ENCODE measurements at regions not wholly inside any gene's neighbourhood (a gene's known extent, or its start where the extent isn't known, plus 50 kb on each side); places are given as distances from the start of the nearest gene placed in this dataset.
"Not testable (repeated sequence)": the region's sequence is repeated elsewhere in the genome, so short reads cannot be mapped to it uniquely, and the experiment has no call there.

DNA sequence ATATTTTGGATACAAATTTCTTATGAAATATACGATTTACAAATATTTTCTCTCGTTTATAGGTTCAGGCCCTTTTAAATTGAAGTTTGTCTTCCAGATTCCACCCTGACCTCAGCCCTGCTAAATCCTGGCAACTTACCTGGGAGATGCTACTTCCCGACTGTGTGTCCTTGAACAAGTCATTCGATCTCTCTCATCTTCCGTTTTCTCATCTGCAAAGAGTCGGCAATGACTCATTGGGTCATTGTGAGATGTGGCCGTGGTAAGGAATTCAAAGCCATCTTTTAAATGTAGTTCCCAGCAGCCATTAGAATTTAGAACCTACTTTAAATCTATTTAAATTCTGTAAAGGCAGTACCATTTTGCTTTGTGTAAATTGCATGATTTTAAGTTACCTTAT is 72.5 kb downstream of the LHX2 start:
- no peak overlapping the region for H3K4me3 ChIP-seq (ENCODE audit: low read depth, low read length)
- ChIA-PET POLR2A (no interaction called here), CTCF (no interaction called here)
- H3K27me3 ChIP-seq (ENCODE audit: control insufficient read depth, insufficient read depth, low read length), result peaks cover 32% of the 10 kb centered on the region
- H3K9me3 ChIP-seq (ENCODE audit: control insufficient read depth, insufficient read depth, low read length), result peaks cover 3% of the 10 kb centered on the region; the same call in 1 of the 2 replicates
- H3K27ac ChIP-seq (ENCODE audit: low read depth, low read length), result no peak overlapping the region
- DNase-seq (ENCODE audit: low read depth, low spot score), result no peak
- TF ChIP-seq CTCF (IDR thresholded peaks at IDR 0.05; ENCODE audit: low read depth, low read length), result no peak

DNA sequence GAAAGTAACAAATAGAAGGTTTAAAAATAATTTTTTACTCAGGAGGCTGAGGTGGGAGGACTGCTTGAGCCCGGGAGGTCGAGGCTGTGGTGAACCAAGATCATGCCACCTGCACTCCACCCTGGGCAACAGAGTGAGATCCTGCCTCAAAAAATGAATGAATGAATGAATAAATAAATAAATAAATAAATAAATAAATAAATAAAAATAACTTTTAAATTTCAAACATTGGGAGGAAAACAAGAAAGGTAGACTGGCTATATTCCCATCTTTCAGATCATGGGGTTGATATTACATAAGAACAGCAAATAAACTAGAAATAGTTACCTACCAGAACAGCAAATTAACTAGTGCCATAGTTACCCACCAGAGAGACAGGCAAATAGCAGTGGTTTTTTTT is 75.7 kb downstream of the LHX2 start:
- peaks cover 3% of the 10 kb centered on the region; the same call in 1 of the 2 replicates for H3K9me3 ChIP-seq (ENCODE audit: control insufficient read depth, insufficient read depth, low read length)
- H3K27ac ChIP-seq (ENCODE audit: low read depth, low read length), result no peak overlapping the region
- no peak overlapping the region for H3K4me3 ChIP-seq (ENCODE audit: low read depth, low read length)
- no peak for DNase-seq (ENCODE audit: low read depth, low spot score)
- H3K27me3 ChIP-seq (ENCODE audit: control insufficient read depth, insufficient read depth, low read length), result peaks cover 34% of the 10 kb centered on the region
- TF ChIP-seq CTCF (IDR thresholded peaks at IDR 0.05; ENCODE audit: low read depth, low read length), result no peak
- ChIA-PET CTCF (no interaction called here), POLR2A (interaction anchor here (0.7 kb wide), 1 partner anchor 30 kb away, joined by 5 read pairs; no protein-coding TSS in a partner anchor)

- Histone ChIP-seq H3K27me3 (ENCODE audit: control insufficient read depth, insufficient read depth, low read length) (peaks cover 29% of the 10 kb centered on the region), H3K9me3 (ENCODE audit: control insufficient read depth, insufficient read depth, low read length) (peaks cover 3% of the 10 kb centered on the region; the same call in 1 of the 2 replicates), H3K27ac (ENCODE audit: low read depth, low read length) (no peak overlapping the region), H3K4me3 (ENCODE audit: low read depth, low read length) (no peak overlapping the region)
- ChIA-PET CTCF (interaction anchor here (0.7 kb wide), 1 partner anchor 156 kb away, joined by 3 read pairs; no protein-coding TSS in a partner anchor), POLR2A (no interaction called here)
- no peak for DNase-seq (ENCODE audit: low read depth, low spot score)
- TF ChIP-seq CTCF (IDR thresholded peaks at IDR 0.05; ENCODE audit: low read depth, low read length), result no peak
Measured at GRCh38 chr9:124088476-124088837, 76.9 kb downstream of the LHX2 start.

GRCh38 chr9:124089631-124090488 is 78.3 kb downstream of the LHX2 start:
- CTCF ChIA-PET, result interaction anchor here (0.6 kb wide), 2 partner anchors 38 to 121 kb away, joined by 3 to 4 read pairs; no protein-coding TSS in a partner anchor

GRCh38 chr9:124098141-124098905 is 86.8 kb downstream of the LHX2 start:
- no peak overlapping the region for H3K4me3 ChIP-seq (ENCODE audit: low read depth, low read length)
- no peak overlapping the region for H3K27ac ChIP-seq (ENCODE audit: low read depth, low read length)
- H3K9me3 ChIP-seq (ENCODE audit: control insufficient read depth, insufficient read depth, low read length), result no peaks in the 10 kb centered on the region
- ChIA-PET POLR2A (no interaction called here), CTCF (no interaction called here)
- no peak for TF ChIP-seq CTCF (IDR thresholded peaks at IDR 0.05; ENCODE audit: low read depth, low read length)
- peaks cover 31% of the 10 kb centered on the region for H3K27me3 ChIP-seq (ENCODE audit: control insufficient read depth, insufficient read depth, low read length)
- DNase-seq (ENCODE audit: low read depth, low spot score), result no peak

More at GRCh38 chr9:124089631-124090488, 78.3 kb downstream of the LHX2 start:
- H3K9me3 ChIP-seq (ENCODE audit: control insufficient read depth, insufficient read depth, low read length); DNase-seq (ENCODE audit: low read depth, low spot score); POLR2A ChIA-PET; H3K27ac ChIP-seq (ENCODE audit: low read depth, low read length); H3K4me3 ChIP-seq (ENCODE audit: low read depth, low read length): not testable (repeated sequence)
- peaks cover 27% of the 10 kb centered on the region for H3K27me3 ChIP-seq (ENCODE audit: control insufficient read depth, insufficient read depth, low read length)

Data from AG04450 (cell line).